Glomerular visceral epithelial cell (primary cell): ENCODE measurements at regions not wholly inside any gene's neighbourhood (a gene's known extent, or its start where the extent isn't known, plus 50 kb on each side); places are given as distances from the start of the nearest gene placed in this dataset.

Experiments used
- DNase-seq: peaks from one replicate; pipeline ENCODE4 v3.0.0-alpha.2; 2016; ENCODE audit errors: extremely low spot score

GRCh38 chr2:104616856-104617255 is 237.1 kb upstream of the POU3F3 start:
- no peak for DNase-seq

- DNase-seq, result no peak
These were observed 233.1 kb upstream of the POU3F3 start for GRCh38 chr2:104620801-104621200.

- DNase-seq, result no peak
These were observed 218.3 kb upstream of the POU3F3 start for GRCh38 chr2:104635608-104636007.

- no peak for DNase-seq
These were observed 215.6 kb upstream of the POU3F3 start for GRCh38 chr2:104638190-104638858.

- DNase-seq, result no peak
These were observed 215.1 kb upstream of the POU3F3 start for GRCh38 chr2:104638859-104639202.

GRCh38 chr2:104641786-104642185 is 212.1 kb upstream of the POU3F3 start:
- DNase-seq, result no peak

- DNase-seq, result no peak
These were observed 205.5 kb upstream of the POU3F3 start for GRCh38 chr2:104648376-104648775.

- no peak for DNase-seq
These were observed 204.0 kb upstream of the POU3F3 start for GRCh38 chr2:104649866-104650265.

- no peak for DNase-seq
These were observed 203.4 kb upstream of the POU3F3 start for GRCh38 chr2:104650405-104650996.

GRCh38 chr2:104654811-104655210 is 199.1 kb upstream of the POU3F3 start:
- no peak for DNase-seq

- DNase-seq, result no peak
These were observed 197.2 kb upstream of the POU3F3 start for GRCh38 chr2:104656571-104657163.

- DNase-seq, result no peak
These were observed 195.6 kb upstream of the POU3F3 start for GRCh38 chr2:104658144-104658835.

- DNase-seq, result no peak
These were observed 194.9 kb upstream of the POU3F3 start for GRCh38 chr2:104658904-104659591.

- DNase-seq, result no peak
These were observed 192.9 kb upstream of the POU3F3 start for GRCh38 chr2:104660991-104661390.

GRCh38 chr2:104664672-104665071 is 189.2 kb upstream of the POU3F3 start:
- no peak for DNase-seq

GRCh38 chr2:104668631-104669030 is 185.3 kb upstream of the POU3F3 start:
- DNase-seq, result no peak

- DNase-seq, result no peak
These were observed 180.7 kb upstream of the POU3F3 start for GRCh38 chr2:104673225-104673624.

GRCh38 chr2:104678181-104678580 is 175.7 kb upstream of the POU3F3 start:
- DNase-seq, result no peak

- no peak for DNase-seq
These were observed 168.3 kb upstream of the POU3F3 start for GRCh38 chr2:104685591-104685990.

GRCh38 chr2:104687147-104687546 is 166.8 kb upstream of the POU3F3 start:
- DNase-seq, result no peak

- DNase-seq, result no peak
These were observed 163.5 kb upstream of the POU3F3 start for GRCh38 chr2:104690255-104690984.

GRCh38 chr2:104698276-104698675 is 155.6 kb upstream of the POU3F3 start:
- no peak for DNase-seq
